ENCODE measurements at regions not wholly inside any gene's neighbourhood (a gene's known extent, or its start where the extent isn't known, plus 50 kb on each side); places are given as distances from the start of the nearest gene placed in this dataset.

DNA sequence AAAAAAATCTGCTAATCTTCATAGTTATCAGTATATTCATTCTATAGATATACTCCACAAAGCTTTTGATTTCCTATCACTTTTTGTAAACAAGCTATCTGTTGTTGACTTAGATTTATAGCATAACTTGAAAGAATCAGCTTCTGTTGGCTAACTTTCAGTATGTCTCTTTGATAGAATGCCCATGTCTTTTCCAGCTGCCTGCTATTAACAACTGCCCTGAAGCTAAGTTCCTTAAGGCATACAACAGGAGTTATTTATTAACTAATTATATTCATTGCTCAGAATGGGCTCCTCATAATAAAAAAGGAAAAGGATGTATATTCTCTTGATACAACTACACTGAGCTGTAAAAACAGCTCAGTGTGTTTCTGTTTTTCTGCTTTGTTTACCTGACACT lies 293.9 kb downstream of the TUSC7 start:
- ATAC-seq (no peak), DNase-seq (no peak)
- POLR2A ChIA-PET (ENCODE audit: unreplicated experiment), result no interaction called here
- Histone ChIP-seq H3K27ac (ENCODE audit: low read length) (no peak overlapping the region), H4K20me1 (ENCODE audit: low read length) (no peaks in the 10 kb centered on the region), H3K27me3 (ENCODE audit: low read length) (no peaks in the 10 kb centered on the region), H3K9ac (ENCODE audit: low read length) (no peak overlapping the region), H3K4me1 (ENCODE audit: insufficient read depth, low read length) (no peaks in the 10 kb centered on the region), H3K79me2 (ENCODE audit: low read length) (no peaks in the 10 kb centered on the region), H2AFZ (ENCODE audit: low read length) (no peak overlapping the region), H3K9me3 (ENCODE audit: low read length) (no peaks in the 10 kb centered on the region), H3F3A (ENCODE audit: low read length, unreplicated experiment) (no peaks in the 10 kb centered on the region), H3K4me3 (ENCODE audit: low read length) (no peak overlapping the region), H3K9me2 (replicated peaks; ENCODE audit: low read length) (no peaks in the 10 kb centered on the region; the same call in 1 of the 2 replicates), H3K4me2 (ENCODE audit: low read length) (no peak overlapping the region), H3K36me3 (ENCODE audit: low read depth, low read length) (no peaks in the 10 kb centered on the region)
- intact Hi-C loops (cut with micrococcal nuclease), result no loop called here
- TF ChIP-seq EZH2 (IDR thresholded peaks at IDR 0.05; ENCODE audit: low read length, unreplicated experiment) (no peak), EZH2phosphoT487 (IDR thresholded peaks at IDR 0.05; ENCODE audit: borderline replicate concordance, low read length) (no peak)
- TF ChIP-seq, protein P1, sequence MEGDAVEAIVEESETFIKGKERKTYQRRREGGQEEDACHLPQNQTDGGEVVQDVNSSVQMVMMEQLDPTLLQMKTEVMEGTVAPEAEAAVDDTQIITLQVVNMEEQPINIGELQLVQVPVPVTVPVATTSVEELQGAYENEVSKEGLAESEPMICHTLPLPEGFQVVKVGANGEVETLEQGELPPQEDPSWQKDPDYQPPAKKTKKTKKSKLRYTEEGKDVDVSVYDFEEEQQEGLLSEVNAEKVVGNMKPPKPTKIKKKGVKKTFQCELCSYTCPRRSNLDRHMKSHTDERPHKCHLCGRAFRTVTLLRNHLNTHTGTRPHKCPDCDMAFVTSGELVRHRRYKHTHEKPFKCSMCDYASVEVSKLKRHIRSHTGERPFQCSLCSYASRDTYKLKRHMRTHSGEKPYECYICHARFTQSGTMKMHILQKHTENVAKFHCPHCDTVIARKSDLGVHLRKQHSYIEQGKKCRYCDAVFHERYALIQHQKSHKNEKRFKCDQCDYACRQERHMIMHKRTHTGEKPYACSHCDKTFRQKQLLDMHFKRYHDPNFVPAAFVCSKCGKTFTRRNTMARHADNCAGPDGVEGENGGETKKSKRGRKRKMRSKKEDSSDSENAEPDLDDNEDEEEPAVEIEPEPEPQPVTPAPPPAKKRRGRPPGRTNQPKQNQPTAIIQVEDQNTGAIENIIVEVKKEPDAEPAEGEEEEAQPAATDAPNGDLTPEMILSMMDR (conservative IDR thresholded peaks at IDR 0.05; ENCODE audit: low read depth, low read length), result no peak
- CTCF ChIA-PET, result no interaction called here
- no TSS peak for BruUV-seq (replicated peaks)

DNA sequence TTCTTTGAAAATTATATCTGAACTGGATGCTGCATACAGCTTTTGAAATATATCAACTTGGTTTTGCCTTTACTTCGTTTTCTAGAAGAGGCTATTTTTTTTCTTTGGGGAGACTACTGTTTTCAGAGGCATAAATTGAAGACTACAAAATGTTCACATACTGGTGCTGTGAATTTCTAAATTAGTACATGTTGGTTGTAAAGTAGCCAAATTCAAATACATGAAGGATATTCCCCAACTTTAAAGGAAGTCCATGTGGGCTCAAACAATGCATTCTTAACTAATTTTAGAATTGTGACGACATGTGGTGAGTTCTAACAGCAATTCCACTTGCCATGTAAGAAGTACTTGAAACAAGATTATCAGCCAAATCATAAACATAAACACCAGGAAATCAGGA lies 295.7 kb downstream of the TUSC7 start:
- DNase-seq, result no peak
- Histone ChIP-seq H3K79me2 (ENCODE audit: low read length) (no peaks in the 10 kb centered on the region), H3K9ac (ENCODE audit: low read length) (no peak overlapping the region), H3K27me3 (ENCODE audit: low read length) (no peaks in the 10 kb centered on the region), H4K20me1 (ENCODE audit: low read length) (no peaks in the 10 kb centered on the region), H3K4me2 (ENCODE audit: low read length) (no peak overlapping the region), H3K9me3 (ENCODE audit: low read length) (no peaks in the 10 kb centered on the region), H3K36me3 (ENCODE audit: low read depth, low read length) (no peaks in the 10 kb centered on the region), H3K9me2 (replicated peaks; ENCODE audit: low read length) (no peaks in the 10 kb centered on the region; the same call in 1 of the 2 replicates), H3F3A (ENCODE audit: low read length, unreplicated experiment) (no peaks in the 10 kb centered on the region), H2AFZ (ENCODE audit: low read length) (no peak overlapping the region), H3K27ac (ENCODE audit: low read length) (no peak overlapping the region), H3K4me3 (ENCODE audit: low read length) (no peak overlapping the region), H3K4me1 (ENCODE audit: insufficient read depth, low read length) (no peaks in the 10 kb centered on the region)
- POLR2A ChIA-PET (ENCODE audit: unreplicated experiment), result no interaction called here
- TF ChIP-seq EZH2phosphoT487 (IDR thresholded peaks at IDR 0.05; ENCODE audit: borderline replicate concordance, low read length) (no peak), EZH2 (IDR thresholded peaks at IDR 0.05; ENCODE audit: low read length, unreplicated experiment) (no peak)
- TF ChIP-seq, protein P1 (conservative IDR thresholded peaks at IDR 0.05; ENCODE audit: low read depth, low read length), result no peak
- intact Hi-C loops (cut with micrococcal nuclease), result no loop called here
- no peak for ATAC-seq
- BruUV-seq (replicated peaks), result no TSS peak
- CTCF ChIA-PET, result interaction anchor here (0.6 kb wide), 1 partner anchor 235 kb away, joined by 11 read pairs; no protein-coding TSS in a partner anchor

DNA sequence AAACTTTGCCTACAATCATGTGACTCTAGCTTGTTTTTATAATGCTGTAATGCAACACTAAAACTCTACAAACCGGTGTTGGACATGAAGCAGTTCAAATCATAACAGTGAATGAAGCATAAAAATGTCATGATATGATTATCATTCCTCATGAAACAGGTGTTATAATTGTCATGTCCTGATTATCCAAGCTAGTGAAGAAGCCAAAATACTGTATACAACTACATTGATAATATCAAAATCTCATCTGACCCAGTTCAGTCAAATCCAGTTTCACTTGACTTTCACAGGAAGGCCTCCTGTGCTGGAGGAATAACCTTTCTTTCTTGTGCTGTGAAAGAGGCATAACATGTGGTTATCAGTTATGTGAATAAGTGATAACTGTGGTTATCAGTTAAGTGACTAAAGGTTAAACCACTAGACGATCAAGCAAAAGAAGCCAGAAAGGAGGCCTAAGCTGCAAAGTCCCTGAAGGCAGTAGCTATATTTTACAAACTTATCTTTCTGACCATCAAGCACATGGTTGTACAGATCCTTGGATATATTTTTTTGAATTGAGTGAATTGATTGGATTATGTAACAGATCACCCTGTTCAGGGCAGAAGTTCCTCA lies 296.4 kb downstream of the TUSC7 start:
- Histone ChIP-seq H4K20me1 (ENCODE audit: low read length) (no peaks in the 10 kb centered on the region), H3K79me2 (ENCODE audit: low read length) (no peaks in the 10 kb centered on the region), H3K4me1 (ENCODE audit: insufficient read depth, low read length) (no peaks in the 10 kb centered on the region), H3K9ac (ENCODE audit: low read length) (no peak overlapping the region), H3K27ac (ENCODE audit: low read length) (no peak overlapping the region), H3K9me3 (ENCODE audit: low read length) (no peaks in the 10 kb centered on the region), H3K9me2 (replicated peaks; ENCODE audit: low read length) (no peaks in the 10 kb centered on the region), H3K4me3 (ENCODE audit: low read length) (no peak overlapping the region), H3K4me2 (ENCODE audit: low read length) (no peak overlapping the region), H3F3A (ENCODE audit: low read length, unreplicated experiment) (no peaks in the 10 kb centered on the region), H3K27me3 (ENCODE audit: low read length) (no peaks in the 10 kb centered on the region), H3K36me3 (ENCODE audit: low read depth, low read length) (no peaks in the 10 kb centered on the region), H2AFZ (ENCODE audit: low read length) (no peak overlapping the region)
- ChIA-PET POLR2A (ENCODE audit: unreplicated experiment) (no interaction called here), CTCF (interaction anchor here (0.6 kb wide), 1 partner anchor 235 kb away, joined by 11 read pairs; no protein-coding TSS in a partner anchor)
- DNase-seq (no peak), ATAC-seq (no peak)
- TF ChIP-seq, protein P1 (conservative IDR thresholded peaks at IDR 0.05; ENCODE audit: low read depth, low read length), result no peak
- no peak for TF ChIP-seq EZH2phosphoT487 (IDR thresholded peaks at IDR 0.05; ENCODE audit: borderline replicate concordance, low read length)
- TF ChIP-seq EZH2 (IDR thresholded peaks at IDR 0.05; ENCODE audit: low read length, unreplicated experiment), result no peak
- intact Hi-C loops (cut with micrococcal nuclease), result no loop called here
- no TSS peak for BruUV-seq (replicated peaks)

All from PC-3 (cell line).